CD4-positive, alpha-beta T cell (primary cell): ENCODE measurements at regions not wholly inside any gene's neighbourhood (a gene's known extent, or its start where the extent isn't known, plus 50 kb on each side); places are given as distances from the start of the nearest gene placed in this dataset.

Experiments used
- ATAC-seq: fragments of 200-7000 bp; cut with Tn5 transposase; one replicate; pipeline ENCODE4 v1.10.0; 2022; ENCODE audit warnings: mild to moderate bottlenecking; ENCODE audit not compliant: poor library complexity
- CTCF ChIA-PET: fragments of 350-600 bp; sonication (Branson Sonifier 250); formaldehyde crosslinking; loops from one replicate; lab custom pipeline; 2021; ENCODE audit warnings: antibody characterized with exemption, inconsistent platforms; lab: Charles Lee
- POLR2A ChIA-PET: fragments of 350-600 bp; sonication (Branson Sonifier 250); formaldehyde crosslinking; loops from one replicate; lab custom pipeline; 2021; ENCODE audit warnings: antibody characterized with exemption, inconsistent platforms; lab: Charles Lee
- DNase-seq, 14 experiments: peaks; one replicate each; pipeline ENCODE4 v3.0.0-alpha.2; 2013 to 2020; ENCODE audit warnings: mixed read lengths in 2 of 14
- H3K27ac ChIP-seq, 2 donors: one replicate each; pipeline versions ENCODE4 v1.5.1 to v1.7.0; 2013; ENCODE audit warnings: low read length in 2 of 2, low read depth in 1 of 2, mild to moderate bottlenecking in 1 of 2
- H3K27me3 ChIP-seq, 2 experiments: 1 replicate in 1 of 2; 2 replicates in 1 of 2; pipeline versions ENCODE4 v1.6.1 to v1.7.0; 2013; ENCODE audit warnings: low read length in 2 of 2, control low read depth in 1 of 2, mild to moderate bottlenecking in 1 of 2, moderate library complexity in 1 of 2; ENCODE audit not compliant: insufficient read depth in 2 of 2, control insufficient read depth in 1 of 2
- H3K36me3 ChIP-seq: one replicate; pipeline ENCODE4 v1.6.1; 2013; ENCODE audit warnings: low read length, control low read depth; ENCODE audit not compliant: insufficient read depth
- H3K4me1 ChIP-seq: one replicate; pipeline ENCODE4 v1.6.1; 2013; ENCODE audit warnings: low read length, control low read depth; ENCODE audit not compliant: insufficient read depth
- H3K4me3 ChIP-seq: one replicate; pipeline ENCODE4 v1.5.1; 2013; ENCODE audit warnings: mild to moderate bottlenecking, low read length, moderate library complexity
- H3K9me3 ChIP-seq, 2 experiments: 1 replicate in 1 of 2; 2 replicates in 1 of 2; pipeline versions ENCODE4 v1.6.1 to v1.7.0; 2013; ENCODE audit warnings: low read length in 2 of 2, mild to moderate bottlenecking in 2 of 2, control low read depth in 1 of 2, moderate library complexity in 1 of 2; ENCODE audit not compliant: control insufficient read depth in 1 of 2, insufficient read depth in 1 of 2
- H3K27ac Mint-ChIP-seq: one replicate; pipeline ENCODE4 v1.8.0; 2020; ENCODE audit warnings: mixed read lengths
- H3K27me3 Mint-ChIP-seq: one replicate; pipeline ENCODE4 v1.8.0; 2021; ENCODE audit warnings: mixed read lengths
- H3K36me3 Mint-ChIP-seq: one replicate; pipeline ENCODE4 v1.8.0; 2021; ENCODE audit warnings: low read depth, mixed read lengths
- H3K4me1 Mint-ChIP-seq: one replicate; pipeline ENCODE4 v1.8.0; 2021; ENCODE audit warnings: low read depth, mixed read lengths
- H3K4me3 Mint-ChIP-seq: one replicate; pipeline ENCODE4 v1.8.0; 2020; ENCODE audit warnings: mild to moderate bottlenecking, mixed read lengths
- H3K9me3 Mint-ChIP-seq: one replicate; pipeline ENCODE4 v1.8.0; 2020; ENCODE audit warnings: mixed read lengths
- intact Hi-C, 2 experiments: fragments of 100-400 bp; cut with DNase I in 1 of 2; cut with micrococcal nuclease in 1 of 2; formaldehyde crosslinking; loops; one replicate each; pipeline versions ENCODE4 v1.15.1 to v1.9.0; 2023 to 2025; cut with DNase I, micrococcal nuclease
- TF ChIP-seq, protein P1 (sequence below): fragments of 200-600 bp; IDR thresholded peaks from one replicate; pipeline ENCODE4 v1.8.0; 2022; ENCODE audit warnings: antibody characterized with exemption, mild to moderate bottlenecking

DNA sequence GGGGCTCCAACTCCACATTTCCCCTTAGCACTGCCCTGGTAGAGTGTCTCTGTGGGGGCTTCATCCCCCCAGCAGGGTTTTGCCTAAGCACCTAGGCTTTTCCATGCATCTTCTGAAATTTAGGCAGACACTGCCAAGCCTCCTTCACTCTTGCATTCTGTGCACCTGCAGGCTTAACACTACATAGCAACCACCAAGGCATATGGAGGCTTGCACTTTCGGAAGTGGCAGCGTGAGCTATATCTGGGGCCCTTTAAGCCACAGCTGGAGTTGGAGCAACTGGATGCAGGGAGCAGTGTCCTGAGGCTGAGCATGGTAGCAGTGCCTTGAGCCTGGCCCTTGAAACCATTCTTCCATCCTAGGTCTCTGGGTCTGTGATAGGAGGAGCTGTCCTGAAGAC, 214.8 kb upstream of the RPL34 start:
- Mint-ChIP-seq H3K4me3 (no peak overlapping the region), H3K9me3 (peaks cover 8% of the 10 kb centered on the region), H3K4me1 (no peaks in the 10 kb centered on the region), H3K36me3 (no peaks in the 10 kb centered on the region), H3K27me3 (no peaks in the 10 kb centered on the region), H3K27ac (no peak overlapping the region)
- TF ChIP-seq, protein P1, sequence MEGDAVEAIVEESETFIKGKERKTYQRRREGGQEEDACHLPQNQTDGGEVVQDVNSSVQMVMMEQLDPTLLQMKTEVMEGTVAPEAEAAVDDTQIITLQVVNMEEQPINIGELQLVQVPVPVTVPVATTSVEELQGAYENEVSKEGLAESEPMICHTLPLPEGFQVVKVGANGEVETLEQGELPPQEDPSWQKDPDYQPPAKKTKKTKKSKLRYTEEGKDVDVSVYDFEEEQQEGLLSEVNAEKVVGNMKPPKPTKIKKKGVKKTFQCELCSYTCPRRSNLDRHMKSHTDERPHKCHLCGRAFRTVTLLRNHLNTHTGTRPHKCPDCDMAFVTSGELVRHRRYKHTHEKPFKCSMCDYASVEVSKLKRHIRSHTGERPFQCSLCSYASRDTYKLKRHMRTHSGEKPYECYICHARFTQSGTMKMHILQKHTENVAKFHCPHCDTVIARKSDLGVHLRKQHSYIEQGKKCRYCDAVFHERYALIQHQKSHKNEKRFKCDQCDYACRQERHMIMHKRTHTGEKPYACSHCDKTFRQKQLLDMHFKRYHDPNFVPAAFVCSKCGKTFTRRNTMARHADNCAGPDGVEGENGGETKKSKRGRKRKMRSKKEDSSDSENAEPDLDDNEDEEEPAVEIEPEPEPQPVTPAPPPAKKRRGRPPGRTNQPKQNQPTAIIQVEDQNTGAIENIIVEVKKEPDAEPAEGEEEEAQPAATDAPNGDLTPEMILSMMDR: no peak
- DNase-seq: no peak
- Histone ChIP-seq H3K27me3 (no peaks in the 10 kb centered on the region), H3K4me3 (no peak overlapping the region), H3K9me3 (peaks cover 5 to 7% of the 10 kb centered on the region in 2 experiments), H3K4me1 (no peaks in the 10 kb centered on the region), H3K27ac (no peak overlapping the region), H3K36me3 (no peaks in the 10 kb centered on the region)
- CTCF ChIA-PET: no interaction called here
- ATAC-seq: no peak
- intact Hi-C loops: no loop called here
- POLR2A ChIA-PET: no interaction called here

DNA sequence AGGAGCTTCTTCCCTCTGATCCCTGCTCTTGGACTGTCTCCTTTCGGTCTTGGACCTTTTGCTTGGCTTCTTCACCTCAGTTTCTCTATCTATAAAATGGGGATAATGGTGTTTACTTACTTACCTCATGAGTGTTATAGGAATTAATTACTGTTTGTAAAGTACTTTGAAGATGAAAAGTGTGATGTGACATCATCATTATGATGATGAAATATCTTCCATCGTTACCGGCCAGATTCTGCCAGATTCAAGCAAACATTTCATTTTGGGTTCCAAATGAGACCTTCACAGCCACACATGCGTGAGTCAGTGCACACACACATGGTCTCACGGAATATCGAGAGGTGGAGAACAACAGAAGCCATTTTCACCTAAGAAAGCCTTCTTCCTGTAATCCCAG, 220.1 kb upstream of the RPL34 start:
- Histone ChIP-seq H3K4me1 (peaks cover 4% of the 10 kb centered on the region), H3K4me3 (no peak overlapping the region), H3K36me3 (no peaks in the 10 kb centered on the region), H3K27me3 (no peaks in the 10 kb centered on the region), H3K9me3 (peaks cover 0 to 1% of the 10 kb centered on the region in 2 experiments), H3K27ac (no peak overlapping the region)
- Mint-ChIP-seq H3K36me3 (no peaks in the 10 kb centered on the region), H3K27ac (no peak overlapping the region), H3K9me3 (peaks cover 2% of the 10 kb centered on the region), H3K4me3 (no peak overlapping the region), H3K4me1 (peaks cover 6% of the 10 kb centered on the region), H3K27me3 (no peaks in the 10 kb centered on the region)
- POLR2A ChIA-PET: no interaction called here
- CTCF ChIA-PET: no interaction called here
- DNase-seq (no peak), ATAC-seq (no peak)
- intact Hi-C loops: no loop called here
- TF ChIP-seq, protein P1: no peak

DNA sequence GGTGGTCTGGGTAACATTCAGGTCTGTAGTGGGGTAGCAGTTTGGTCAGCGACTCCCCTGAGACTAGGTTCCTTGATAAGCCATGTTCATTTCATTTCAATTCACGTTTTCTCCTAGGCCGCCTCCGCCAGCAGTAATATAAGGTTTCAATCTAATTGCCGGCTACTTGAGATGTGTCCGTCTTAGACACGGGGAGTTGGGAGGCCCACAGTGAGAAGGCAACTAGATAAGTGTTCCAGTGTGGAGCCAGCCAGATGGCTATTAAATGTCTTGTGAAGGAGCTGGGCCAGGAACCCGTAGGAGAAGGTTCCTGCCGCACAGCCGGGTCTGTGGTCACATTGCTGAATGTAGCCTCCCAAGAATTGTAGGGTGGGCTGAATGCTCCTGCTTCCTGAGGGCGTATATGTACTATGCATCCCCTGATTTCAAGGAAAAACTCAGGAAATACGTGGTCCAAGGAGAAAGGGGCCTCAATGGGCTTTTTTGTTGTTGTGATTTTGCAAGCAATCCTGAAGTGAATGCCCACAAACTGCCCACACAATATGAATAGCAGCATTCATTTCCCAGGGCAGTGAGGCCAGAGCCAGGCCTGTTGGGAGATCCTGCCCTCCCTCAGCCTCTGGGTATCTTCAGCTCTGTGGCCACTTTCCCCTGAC, 220.6 kb upstream of the RPL34 start:
- H3K27me3 ChIP-seq: no peaks in the 10 kb centered on the region
- H3K27me3 Mint-ChIP-seq: no peaks in the 10 kb centered on the region
- no peaks in the 10 kb centered on the region for H3K36me3 Mint-ChIP-seq
- intact Hi-C loops: no loop called here
- ChIA-PET POLR2A (no interaction called here), CTCF (no interaction called here)
- H3K4me3 ChIP-seq: no peak overlapping the region
- no peaks in the 10 kb centered on the region for H3K36me3 ChIP-seq
- peaks cover 4% of the 10 kb centered on the region for H3K4me1 ChIP-seq
- no peak for DNase-seq
- no peak overlapping the region for H3K27ac Mint-ChIP-seq
- no peaks in the 10 kb centered on the region for H3K9me3 ChIP-seq
- TF ChIP-seq, protein P1: no peak
- H3K4me1 Mint-ChIP-seq: peaks cover 6% of the 10 kb centered on the region
- H3K4me3 Mint-ChIP-seq: no peak overlapping the region
- H3K27ac ChIP-seq: no peak overlapping the region
- ATAC-seq: no peak
- H3K9me3 Mint-ChIP-seq: peaks cover 2% of the 10 kb centered on the region
